ENCODE measurements at regions not wholly inside any gene's neighbourhood (a gene's known extent, or its start where the extent isn't known, plus 50 kb on each side); places are given as distances from the start of the nearest gene placed in this dataset.
"Not testable (repeated sequence)": the region's sequence is repeated elsewhere in the genome, so short reads cannot be mapped to it uniquely, and the experiment has no call there.

DNA sequence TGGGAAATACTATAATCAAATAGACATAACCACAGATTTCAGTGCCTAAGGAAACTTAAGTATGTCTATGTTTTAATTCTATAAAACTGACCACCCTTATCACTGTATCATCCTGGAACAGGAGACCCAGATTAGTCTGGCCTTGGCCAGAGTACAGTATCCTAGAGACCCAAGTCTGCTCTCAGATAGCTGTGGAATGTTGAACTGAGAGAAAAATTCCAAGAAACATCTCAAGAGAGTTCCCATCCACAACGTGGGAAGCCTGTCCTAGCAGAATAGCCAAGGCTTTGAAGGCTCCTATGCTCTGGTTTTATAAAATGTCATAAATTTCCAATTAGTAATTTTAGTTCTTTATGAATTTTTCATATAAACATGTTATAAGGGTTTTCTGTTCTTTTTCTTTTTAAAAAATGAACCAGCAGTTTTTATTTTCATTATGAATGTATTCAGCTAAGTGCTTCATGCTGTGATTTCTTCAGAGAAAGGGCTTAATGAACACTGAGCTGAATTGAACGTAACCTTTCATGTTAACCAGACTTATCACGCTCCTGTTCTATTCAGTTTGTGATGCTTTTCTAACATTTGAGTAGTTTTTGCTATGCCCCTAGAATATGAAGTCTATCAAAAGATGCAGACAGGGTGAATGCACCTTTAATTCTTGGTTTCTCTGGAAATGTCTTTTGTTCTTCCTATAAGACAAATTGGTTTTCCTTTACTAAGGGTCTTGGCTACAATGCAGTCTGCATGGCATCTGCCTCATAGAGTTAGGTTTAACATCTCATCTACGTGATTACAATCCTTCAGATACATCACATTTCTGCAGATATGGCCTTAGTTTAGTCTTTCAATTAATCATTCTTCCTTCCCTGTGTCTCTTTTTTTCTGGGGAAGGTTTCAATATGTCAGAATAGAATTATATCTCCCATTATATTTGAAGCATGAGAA lies 230.8 kb downstream of the CYLC2 start:
- no peak for DNase-seq (ENCODE audit: low spot score)
- intact Hi-C loops (cut with DNase I), result no loop called here

DNA sequence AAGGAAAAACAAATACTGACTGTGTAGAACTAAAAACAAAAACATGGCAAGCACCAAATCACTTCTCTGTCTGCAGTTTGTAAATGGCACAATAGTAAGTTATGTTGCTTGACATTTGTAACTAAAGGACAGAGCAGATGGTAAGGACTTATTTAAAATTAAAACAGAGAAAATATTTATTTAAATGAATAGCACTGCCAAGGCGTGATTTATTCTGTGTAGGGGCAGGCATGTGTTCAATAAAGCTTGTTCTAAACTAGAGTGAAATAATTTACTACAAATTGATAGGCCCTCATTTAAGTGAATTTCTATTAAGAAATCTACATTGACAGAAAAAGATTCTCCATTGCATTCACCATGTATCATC lies 231.5 kb downstream of the CYLC2 start:
- intact Hi-C loops (cut with DNase I), result no loop called here

DNA sequence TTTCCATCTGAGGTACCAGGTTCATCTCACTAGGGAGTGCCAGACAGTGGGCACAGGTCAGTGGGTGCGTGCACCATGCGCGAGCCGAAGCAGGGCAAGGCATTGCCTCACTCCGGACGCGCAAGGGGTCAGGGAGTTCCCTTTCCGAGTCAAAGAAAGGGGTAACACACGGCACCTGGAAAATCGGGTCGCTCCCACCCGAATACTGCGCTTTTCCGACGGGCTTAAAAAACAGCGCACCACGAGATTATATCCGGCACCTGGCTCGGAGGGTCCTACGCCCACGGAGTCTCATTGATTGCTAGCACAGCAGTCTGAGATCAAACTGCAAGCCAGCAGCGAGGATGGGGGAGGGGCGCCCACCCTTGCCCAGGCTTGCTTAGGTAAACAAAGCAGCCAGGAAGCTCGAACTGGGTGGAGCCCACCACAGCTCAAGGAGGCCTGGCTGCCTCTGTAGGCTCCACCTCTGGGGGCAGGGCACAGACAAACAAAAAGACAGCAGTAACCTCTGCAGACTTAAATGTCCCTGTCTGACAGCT lies 242.5 kb downstream of the CYLC2 start:
- intact Hi-C loops (cut with DNase I); DNase-seq (ENCODE audit: low spot score): not testable (repeated sequence)

More for the DNA sequence above, 231.5 kb downstream of the CYLC2 start:
- DNase-seq (ENCODE audit: low spot score), result no peak

DNA sequence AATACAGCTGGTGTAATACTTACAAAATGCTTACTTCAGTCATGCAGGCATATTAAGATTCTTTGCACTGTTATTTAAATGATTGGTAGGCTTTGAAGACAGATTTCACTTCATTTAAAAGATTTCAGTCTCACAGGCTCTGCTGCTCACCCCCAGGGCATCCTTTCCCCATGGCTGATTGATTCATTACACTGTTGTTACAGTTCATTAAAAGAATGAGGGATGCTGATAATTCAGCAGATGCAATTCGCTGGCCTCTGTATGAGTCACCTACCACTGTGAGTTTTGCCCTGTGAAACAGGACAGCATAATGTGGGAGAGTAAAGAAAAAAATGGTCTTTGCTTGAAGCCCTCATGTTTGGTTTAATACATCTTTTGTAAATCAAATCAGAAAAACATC lies 246.9 kb downstream of the CYLC2 start:
- intact Hi-C loops (cut with DNase I), result no loop called here
- no peak for DNase-seq (ENCODE audit: low spot score)

DNA sequence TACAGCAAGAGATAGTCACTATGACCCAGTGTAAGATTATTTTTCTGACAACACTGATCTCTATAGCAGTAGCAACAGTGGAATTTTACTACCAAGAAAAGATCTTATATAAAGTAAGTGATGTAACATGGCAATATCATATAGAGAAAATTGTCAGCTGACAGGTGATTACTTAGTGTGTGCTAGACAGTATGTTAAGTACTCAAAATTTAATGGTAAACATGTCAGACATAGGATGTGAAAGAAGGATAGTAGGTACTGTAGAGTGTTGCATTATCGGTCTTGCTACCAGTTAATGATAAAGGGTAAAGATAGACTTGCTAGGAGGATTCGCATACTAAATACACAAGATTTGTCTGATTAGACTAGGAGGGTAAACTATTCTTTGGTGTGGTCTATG lies 247.4 kb downstream of the CYLC2 start:
- intact Hi-C loops (cut with DNase I), result no loop called here
- DNase-seq (ENCODE audit: low spot score), result no peak

GRCh38 chr9:103243553-103243952 lies 248.4 kb downstream of the CYLC2 start:
- no peak for DNase-seq (ENCODE audit: low spot score)
- intact Hi-C loops (cut with DNase I), result no loop called here

GRCh38 chr9:103245369-103245768 lies 250.2 kb downstream of the CYLC2 start:
- intact Hi-C loops (cut with DNase I), result no loop called here
- no peak for DNase-seq (ENCODE audit: low spot score)

GRCh38 chr9:103261951-103262350 lies 266.8 kb downstream of the CYLC2 start:
- no peak for DNase-seq (ENCODE audit: low spot score)
- intact Hi-C loops (cut with DNase I), result no loop called here

GRCh38 chr9:103266064-103266463 lies 270.9 kb downstream of the CYLC2 start:
- intact Hi-C loops (cut with DNase I), result no loop called here
- DNase-seq (ENCODE audit: low spot score), result no peak

- intact Hi-C loops (cut with DNase I), result no loop called here
Observed at GRCh38 chr9:103277240-103277639, 282.1 kb downstream of the CYLC2 start.

GRCh38 chr9:103281126-103281525 lies 286.0 kb downstream of the CYLC2 start:
- intact Hi-C loops (cut with DNase I), result no loop called here

More at GRCh38 chr9:103277240-103277639, 282.1 kb downstream of the CYLC2 start:
- no peak for DNase-seq (ENCODE audit: low spot score)

GRCh38 chr9:103287361-103287760 lies 292.2 kb downstream of the CYLC2 start:
- no peak for DNase-seq (ENCODE audit: low spot score)
- intact Hi-C loops (cut with DNase I), result no loop called here

More at GRCh38 chr9:103281126-103281525, 286.0 kb downstream of the CYLC2 start:
- no peak for DNase-seq (ENCODE audit: low spot score)

GRCh38 chr9:103296189-103296588 lies 301.1 kb downstream of the CYLC2 start:
- DNase-seq (ENCODE audit: low spot score), result no peak
- intact Hi-C loops (cut with DNase I), result no loop called here

DNA sequence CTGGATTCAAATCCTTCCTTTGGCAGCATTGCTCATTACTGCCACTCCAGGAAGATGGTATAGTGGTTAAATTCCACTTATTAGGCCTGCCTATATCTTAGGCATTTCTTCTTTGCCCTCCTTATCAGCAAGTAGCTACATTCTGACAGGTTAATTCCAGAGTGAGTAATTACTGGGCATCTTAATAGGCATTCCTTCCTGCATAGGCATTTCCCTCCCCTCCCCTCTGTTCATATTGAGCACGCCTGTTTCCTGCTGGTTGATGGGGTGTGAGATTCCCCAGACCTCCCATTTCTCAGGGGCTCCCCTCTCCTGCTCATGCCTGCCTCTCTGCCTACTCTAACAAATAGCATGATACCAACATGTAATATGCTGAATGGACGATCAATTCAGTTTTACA lies 305.9 kb downstream of the CYLC2 start:
- no peak for DNase-seq (ENCODE audit: low spot score)
- intact Hi-C loops (cut with DNase I), result no loop called here

DNA sequence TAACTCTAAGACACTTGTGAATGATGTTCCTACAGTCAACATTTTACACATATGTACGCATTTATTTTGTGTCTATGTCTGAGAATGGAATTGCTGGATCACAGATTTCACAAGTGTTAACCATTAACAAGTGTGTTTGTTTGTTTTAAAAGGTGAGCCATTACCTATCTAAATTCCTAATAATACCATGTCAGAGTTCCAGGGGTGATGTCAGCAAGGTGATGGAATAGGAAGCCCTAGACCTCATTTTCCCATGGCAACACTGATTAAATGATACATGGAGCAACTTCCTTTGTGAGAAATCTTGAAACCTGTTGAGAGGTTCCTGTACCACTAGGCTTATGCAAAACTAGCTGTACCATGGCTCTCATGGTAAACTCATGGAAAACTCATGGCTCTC lies 309.7 kb downstream of the CYLC2 start:
- no peak for DNase-seq (ENCODE audit: low spot score)
- intact Hi-C loops (cut with DNase I), result no loop called here

DNA sequence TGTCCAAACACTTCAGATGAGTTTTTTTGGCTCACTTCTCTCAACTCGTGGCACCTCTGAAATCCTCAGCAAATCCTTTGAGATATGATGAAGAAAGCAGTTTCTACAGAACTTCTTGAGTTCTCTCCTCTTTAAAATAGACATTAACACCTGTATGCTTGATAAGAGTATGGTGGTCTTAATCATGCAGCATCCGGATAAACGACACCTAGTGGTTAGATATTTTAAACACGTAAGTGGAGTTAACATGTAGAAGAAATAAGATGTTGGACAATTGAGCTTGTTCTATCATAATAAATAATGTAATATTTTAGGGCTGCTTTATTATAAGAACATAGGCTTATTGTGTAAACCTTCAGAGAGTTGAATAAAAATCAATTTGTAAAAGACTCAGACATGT lies 324.8 kb downstream of the CYLC2 start:
- DNase-seq (ENCODE audit: low spot score), result no peak
- intact Hi-C loops (cut with DNase I), result no loop called here

- no peak for DNase-seq (ENCODE audit: low spot score)
- intact Hi-C loops (cut with DNase I), result no loop called here
Observed at GRCh38 chr9:103323699-103324098, 328.6 kb downstream of the CYLC2 start.

DNA sequence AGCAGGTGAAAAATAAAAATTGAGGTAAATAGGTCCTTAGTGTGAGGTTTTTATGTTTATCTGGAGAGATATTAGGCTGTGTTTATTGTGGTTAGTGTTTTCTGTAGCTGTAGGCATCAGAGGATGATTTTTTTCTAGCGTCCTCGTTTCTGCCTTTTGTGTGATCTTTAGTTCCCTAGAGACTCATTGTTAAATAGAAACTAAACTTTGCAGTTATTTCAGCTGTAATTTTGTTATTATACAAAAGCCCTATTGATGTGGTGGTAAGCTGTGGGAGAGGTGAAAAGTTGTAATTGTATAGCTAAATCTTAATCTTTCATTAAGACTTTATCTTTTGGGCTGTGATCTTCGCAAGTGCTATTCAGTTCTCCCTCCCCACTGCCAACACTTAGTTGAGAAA lies 340.3 kb downstream of the CYLC2 start:
- intact Hi-C loops (cut with DNase I), result no loop called here
- DNase-seq (ENCODE audit: low spot score), result no peak

- intact Hi-C loops (cut with DNase I), result no loop called here
- DNase-seq (ENCODE audit: low spot score), result no peak
Observed at GRCh38 chr9:103355000-103355399, 359.9 kb downstream of the CYLC2 start.

- intact Hi-C loops (cut with DNase I); DNase-seq (ENCODE audit: low spot score): not testable (repeated sequence)
Observed at GRCh38 chr9:103357980-103358379, 362.8 kb downstream of the CYLC2 start.

GRCh38 chr9:103361906-103362305 lies 366.8 kb downstream of the CYLC2 start:
- intact Hi-C loops (cut with DNase I), result no loop called here

More at GRCh38 chr9:103361906-103362305, 366.8 kb downstream of the CYLC2 start:
- DNase-seq (ENCODE audit: low spot score), result no peak

All from cardiac septum (tissue), 1 donor.